Skeletal muscle tissue (tissue), 3 donors: ENCODE measurements at regions not wholly inside any gene's neighbourhood (a gene's known extent, or its start where the extent isn't known, plus 50 kb on each side); places are given as distances from the start of the nearest gene placed in this dataset.

Experiments used
- H3K27ac ChIP-seq: one replicate; pipeline ENCODE4 v1.7.0; 2013; ENCODE audit warnings: mild to moderate bottlenecking, low read depth, low read length, inconsistent platforms
- H3K27me3 ChIP-seq, 3 donors: one replicate each; pipeline ENCODE4 v1.7.0; 2013; ENCODE audit warnings: low read length in 3 of 3; ENCODE audit not compliant: control insufficient read depth in 3 of 3, insufficient read depth in 3 of 3
- H3K36me3 ChIP-seq, 3 donors: one replicate each; pipeline ENCODE4 v1.7.0; 2013; ENCODE audit warnings: low read length in 3 of 3; ENCODE audit not compliant: control insufficient read depth in 3 of 3, insufficient read depth in 3 of 3
- H3K4me1 ChIP-seq, 3 donors: one replicate each; pipeline ENCODE4 v1.7.0; 2013; ENCODE audit warnings: low read length in 3 of 3, mild to moderate bottlenecking in 3 of 3; ENCODE audit not compliant: control insufficient read depth in 3 of 3, insufficient read depth in 3 of 3
- H3K4me3 ChIP-seq, 3 donors: one replicate each; pipeline ENCODE4 v1.7.0; 2013; ENCODE audit warnings: low read length in 3 of 3
- H3K9ac ChIP-seq, 3 donors: one replicate each; pipeline ENCODE4 v1.7.0; 2013; ENCODE audit warnings: low read length in 3 of 3, mild to moderate bottlenecking in 3 of 3, moderate library complexity in 2 of 3, low read depth in 1 of 3
- H3K9me3 ChIP-seq, 3 donors: one replicate each; pipeline ENCODE4 v1.7.0; 2013; ENCODE audit warnings: low read length in 3 of 3; ENCODE audit not compliant: control insufficient read depth in 3 of 3
- donor health status: Osteomylitis.

GRCh38 chr3:99365396-99365795, 273.0 kb upstream of the COL8A1 start:
- no peaks in the 10 kb centered on the region for H3K4me1 ChIP-seq
- H3K27ac ChIP-seq = no peak overlapping the region
- no peak overlapping the region for H3K9ac ChIP-seq
- no peaks in the 10 kb centered on the region for H3K36me3 ChIP-seq
- no peak overlapping the region for H3K4me3 ChIP-seq
- H3K27me3 ChIP-seq = no peaks in the 10 kb centered on the region
- no peaks in the 10 kb centered on the region for H3K9me3 ChIP-seq

DNA sequence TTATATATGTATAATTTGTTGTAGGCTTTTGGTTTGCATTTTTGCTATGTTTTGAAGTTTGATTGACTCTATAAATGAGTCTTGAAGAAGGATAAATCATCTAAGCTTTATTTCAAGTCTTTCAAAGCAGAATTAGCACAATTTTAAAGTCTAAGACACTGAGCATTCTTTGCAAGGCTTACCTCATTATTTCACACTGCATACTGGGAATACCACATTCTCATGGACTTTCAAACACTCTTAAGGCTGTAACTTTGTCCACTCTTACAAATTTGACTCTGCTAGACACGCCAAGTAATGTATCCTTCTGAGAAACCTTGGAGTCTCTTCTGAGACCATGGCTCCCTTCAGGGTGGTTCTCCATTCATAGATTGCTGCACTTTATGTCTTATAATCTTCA, 281.3 kb upstream of the COL8A1 start:
- H3K36me3 ChIP-seq = no peaks in the 10 kb centered on the region
- H3K4me1 ChIP-seq = no peaks in the 10 kb centered on the region
- H3K27me3 ChIP-seq = no peaks in the 10 kb centered on the region

GRCh38 chr3:99356696-99357095, 281.7 kb upstream of the COL8A1 start:
- Histone ChIP-seq H3K27ac (no peak overlapping the region), H3K4me3 (no peak overlapping the region), H3K9ac (no peak overlapping the region), H3K4me1 (no peaks in the 10 kb centered on the region), H3K9me3 (no peaks in the 10 kb centered on the region), H3K27me3 (no peaks in the 10 kb centered on the region), H3K36me3 (no peaks in the 10 kb centered on the region)

More for the DNA sequence above, 281.3 kb upstream of the COL8A1 start:
- H3K9me3 ChIP-seq = no peaks in the 10 kb centered on the region
- H3K4me3 ChIP-seq = no peak overlapping the region
- no peak overlapping the region for H3K27ac ChIP-seq
- H3K9ac ChIP-seq = no peak overlapping the region

DNA sequence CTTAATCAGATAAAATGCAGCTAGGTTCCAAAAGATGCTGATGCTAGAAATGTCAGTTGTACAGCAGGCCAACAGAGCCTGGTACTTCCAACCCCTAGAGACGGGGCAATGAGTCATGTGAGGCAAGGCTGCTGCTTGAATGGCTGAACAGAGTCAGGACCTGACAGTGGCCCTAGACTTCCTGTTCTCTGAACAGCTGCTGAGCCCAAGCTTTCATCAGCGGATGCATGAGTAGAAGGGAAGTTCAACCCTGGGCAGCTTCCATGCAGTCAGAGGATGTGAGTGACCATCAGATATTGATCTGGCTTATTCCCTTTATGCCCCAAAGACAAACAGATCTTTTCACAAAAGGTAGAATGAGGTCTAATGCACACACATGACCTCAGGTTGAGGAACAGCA, 282.9 kb upstream of the COL8A1 start:
- H3K4me3 ChIP-seq = no peak overlapping the region
- H3K4me1 ChIP-seq = no peaks in the 10 kb centered on the region
- no peak overlapping the region for H3K27ac ChIP-seq
- no peaks in the 10 kb centered on the region for H3K9me3 ChIP-seq
- H3K9ac ChIP-seq = no peak overlapping the region
- no peaks in the 10 kb centered on the region for H3K36me3 ChIP-seq
- H3K27me3 ChIP-seq = no peaks in the 10 kb centered on the region

- Histone ChIP-seq H3K36me3 (no peaks in the 10 kb centered on the region), H3K27ac (no peak overlapping the region), H3K9me3 (no peaks in the 10 kb centered on the region)
Measured at GRCh38 chr3:99352811-99353210, 285.6 kb upstream of the COL8A1 start.

GRCh38 chr3:99351122-99351521, 287.3 kb upstream of the COL8A1 start:
- no peak overlapping the region for H3K9ac ChIP-seq
- H3K4me1 ChIP-seq = no peaks in the 10 kb centered on the region
- H3K4me3 ChIP-seq = no peak overlapping the region
- H3K27ac ChIP-seq = no peak overlapping the region
- no peaks in the 10 kb centered on the region for H3K9me3 ChIP-seq
- no peaks in the 10 kb centered on the region for H3K27me3 ChIP-seq
- H3K36me3 ChIP-seq = no peaks in the 10 kb centered on the region

More at GRCh38 chr3:99352811-99353210, 285.6 kb upstream of the COL8A1 start:
- Histone ChIP-seq H3K9ac (no peak overlapping the region), H3K27me3 (no peaks in the 10 kb centered on the region), H3K4me3 (no peak overlapping the region), H3K4me1 (no peaks in the 10 kb centered on the region)

DNA sequence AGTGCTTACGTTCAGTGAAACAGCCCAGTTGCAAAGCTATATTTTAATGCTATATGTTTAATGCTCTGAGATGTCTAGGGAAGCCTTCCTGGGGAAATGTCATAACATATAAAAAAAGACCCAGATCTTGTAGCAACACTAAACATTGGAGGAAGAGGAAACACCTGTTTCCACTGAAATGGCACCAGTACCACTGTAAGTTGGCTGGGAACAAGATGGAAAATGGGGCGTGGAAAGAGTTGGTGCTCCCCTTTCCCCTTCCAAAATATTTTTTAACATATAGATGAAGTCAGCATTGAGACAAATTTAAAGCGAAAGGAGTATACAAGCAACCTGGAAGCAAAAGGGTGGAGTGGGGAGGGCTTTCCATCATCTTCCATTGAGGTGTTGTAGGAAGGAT, 289.9 kb upstream of the COL8A1 start:
- Histone ChIP-seq H3K4me1 (no peaks in the 10 kb centered on the region), H3K27me3 (no peaks in the 10 kb centered on the region), H3K27ac (no peak overlapping the region), H3K9me3 (no peaks in the 10 kb centered on the region), H3K36me3 (no peaks in the 10 kb centered on the region), H3K9ac (no peak overlapping the region), H3K4me3 (no peak overlapping the region)

DNA sequence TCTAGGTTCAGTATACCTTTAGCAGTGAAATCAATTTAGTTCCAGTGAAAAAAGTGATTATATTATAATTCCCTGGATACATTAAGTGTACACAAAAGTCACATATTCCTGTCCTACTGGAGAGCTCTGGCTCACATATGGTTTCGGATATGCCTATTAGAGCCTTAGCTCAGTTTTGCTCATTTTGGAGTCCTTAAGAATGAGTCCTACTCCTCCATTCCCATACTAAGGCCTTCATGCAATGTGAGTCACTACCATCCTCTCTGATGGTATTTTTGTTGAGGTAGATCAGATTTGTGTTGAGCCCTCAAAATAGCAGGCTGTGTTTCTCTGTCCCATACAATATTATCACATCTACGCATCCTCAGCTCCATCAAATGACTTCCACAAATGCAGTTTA, 294.2 kb upstream of the COL8A1 start:
- H3K9ac ChIP-seq = no peak overlapping the region
- H3K4me3 ChIP-seq = no peak overlapping the region
- no peaks in the 10 kb centered on the region for H3K36me3 ChIP-seq
- H3K9me3 ChIP-seq = no peaks in the 10 kb centered on the region
- H3K4me1 ChIP-seq = no peaks in the 10 kb centered on the region
- H3K27ac ChIP-seq = no peak overlapping the region
- no peaks in the 10 kb centered on the region for H3K27me3 ChIP-seq

DNA sequence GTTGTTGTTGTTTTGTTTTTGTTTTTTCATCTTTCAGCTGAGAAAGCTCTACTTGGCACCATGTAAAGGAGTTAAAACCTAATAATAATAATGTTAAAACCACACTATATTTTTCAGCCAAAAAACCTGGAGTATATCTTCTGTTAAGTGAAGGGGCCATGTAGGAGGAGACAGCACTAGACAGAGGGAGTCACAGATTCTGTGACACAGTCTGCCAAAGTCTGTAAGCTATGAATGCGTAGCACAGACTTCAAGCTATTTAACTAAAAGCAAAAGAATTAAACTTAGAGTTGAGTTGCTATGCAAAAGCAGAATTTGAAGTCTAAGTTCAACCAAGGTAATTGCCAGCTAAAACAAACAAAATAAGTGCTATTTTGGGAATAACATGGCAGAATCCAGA, 296.0 kb upstream of the COL8A1 start:
- H3K27ac ChIP-seq = no peak overlapping the region
- no peaks in the 10 kb centered on the region for H3K9me3 ChIP-seq
- no peak overlapping the region for H3K9ac ChIP-seq
- no peaks in the 10 kb centered on the region for H3K36me3 ChIP-seq
- no peak overlapping the region for H3K4me3 ChIP-seq
- no peaks in the 10 kb centered on the region for H3K27me3 ChIP-seq
- no peaks in the 10 kb centered on the region for H3K4me1 ChIP-seq

GRCh38 chr3:99339222-99339621, 299.2 kb upstream of the COL8A1 start:
- Histone ChIP-seq H3K27me3 (no peaks in the 10 kb centered on the region), H3K4me1 (no peaks in the 10 kb centered on the region), H3K9me3 (no peaks in the 10 kb centered on the region), H3K4me3 (no peak overlapping the region), H3K27ac (no peak overlapping the region), H3K9ac (no peak overlapping the region), H3K36me3 (no peaks in the 10 kb centered on the region)

- Histone ChIP-seq H3K4me1 (no peaks in the 10 kb centered on the region), H3K27ac (no peak overlapping the region), H3K9ac (no peak overlapping the region)
Measured at GRCh38 chr3:99332718-99333117, 305.7 kb upstream of the COL8A1 start.

More at GRCh38 chr3:99332718-99333117, 305.7 kb upstream of the COL8A1 start:
- H3K4me3 ChIP-seq = no peak overlapping the region
- H3K36me3 ChIP-seq = no peaks in the 10 kb centered on the region
- no peaks in the 10 kb centered on the region for H3K27me3 ChIP-seq
- H3K9me3 ChIP-seq = no peaks in the 10 kb centered on the region
